ENCODE measurements at regions not wholly inside any gene's neighbourhood (a gene's known extent, or its start where the extent isn't known, plus 50 kb on each side); places are given as distances from the start of the nearest gene placed in this dataset.

- Mint-ChIP-seq H3K27ac (no peak overlapping the region), H3K4me1 (ENCODE audit: low read depth) (no peaks in the 10 kb centered on the region), H3K9me3 (no peaks in the 10 kb centered on the region), H3K27me3 (no peaks in the 10 kb centered on the region), H3K36me3 (ENCODE audit: low read depth) (no peaks in the 10 kb centered on the region), H3K4me3 (no peak overlapping the region)
- H3K27me3 ChIP-seq (ENCODE audit: control insufficient read depth in 1 of 2, insufficient read depth in 2 of 2, low read length in 2 of 2), result no peaks in the 10 kb centered on the region
- ATAC-seq (ENCODE audit: poor library complexity) (no peak), DNase-seq (no peak)
- no peaks in the 10 kb centered on the region for H3K4me1 ChIP-seq (ENCODE audit: insufficient read depth, low read length)
- CTCF ChIA-PET, result no interaction called here
- intact Hi-C loops (cut with DNase I, micrococcal nuclease), result no loop called here
- no peak overlapping the region for H3K27ac ChIP-seq (ENCODE audit: low read depth in 1 of 2, low read length in 2 of 2)
- H3K4me3 ChIP-seq (ENCODE audit: low read length), result no peak overlapping the region
- POLR2A ChIA-PET, result no interaction called here
- no peak for TF ChIP-seq CTCF (IDR thresholded peaks at IDR 0.05)
- no peaks in the 10 kb centered on the region for H3K9me3 ChIP-seq (ENCODE audit: control insufficient read depth in 1 of 2, insufficient read depth in 1 of 2, low read length in 2 of 2)
- no peaks in the 10 kb centered on the region for H3K36me3 ChIP-seq (ENCODE audit: insufficient read depth, low read length)
Observed at GRCh38 chr16:48454051-48454450, 68.8 kb upstream of the SIAH1 start.

- CTCF ChIA-PET, result no interaction called here
- POLR2A ChIA-PET, result no interaction called here
- intact Hi-C loops (cut with DNase I, micrococcal nuclease), result no loop called here
- Histone ChIP-seq H3K36me3 (ENCODE audit: insufficient read depth, low read length) (no peaks in the 10 kb centered on the region), H3K9me3 (ENCODE audit: control insufficient read depth in 1 of 2, insufficient read depth in 1 of 2, low read length in 2 of 2) (no peaks in the 10 kb centered on the region), H3K4me1 (ENCODE audit: insufficient read depth, low read length) (no peaks in the 10 kb centered on the region), H3K27me3 (ENCODE audit: control insufficient read depth in 1 of 2, insufficient read depth in 2 of 2, low read length in 2 of 2) (no peaks in the 10 kb centered on the region), H3K4me3 (ENCODE audit: low read length) (no peak overlapping the region), H3K27ac (ENCODE audit: low read depth in 1 of 2, low read length in 2 of 2) (no peak overlapping the region)
- Mint-ChIP-seq H3K27me3 (no peaks in the 10 kb centered on the region), H3K9me3 (no peaks in the 10 kb centered on the region), H3K36me3 (ENCODE audit: low read depth) (no peaks in the 10 kb centered on the region), H3K4me1 (ENCODE audit: low read depth) (no peaks in the 10 kb centered on the region), H3K4me3 (no peak overlapping the region), H3K27ac (no peak overlapping the region)
- ATAC-seq (ENCODE audit: poor library complexity) (no peak), DNase-seq (no peak)
- TF ChIP-seq CTCF (IDR thresholded peaks at IDR 0.05), result no peak
Observed at GRCh38 chr16:48452991-48453760, 68.0 kb upstream of the SIAH1 start.

GRCh38 chr16:48451323-48451722 is 66.1 kb upstream of the SIAH1 start:
- no peaks in the 10 kb centered on the region for H3K9me3 ChIP-seq (ENCODE audit: control insufficient read depth in 1 of 2, insufficient read depth in 1 of 2, low read length in 2 of 2)
- H3K27me3 Mint-ChIP-seq, result no peaks in the 10 kb centered on the region
- intact Hi-C loops (cut with DNase I, micrococcal nuclease), result no loop called here
- ChIA-PET POLR2A (no interaction called here), CTCF (no interaction called here)
- no peak overlapping the region for H3K4me3 Mint-ChIP-seq
- no peaks in the 10 kb centered on the region for H3K27me3 ChIP-seq (ENCODE audit: control insufficient read depth in 1 of 2, insufficient read depth in 2 of 2, low read length in 2 of 2)
- no peak overlapping the region for H3K27ac Mint-ChIP-seq
- DNase-seq, result no peak
- H3K4me3 ChIP-seq (ENCODE audit: low read length), result no peak overlapping the region
- ATAC-seq (ENCODE audit: poor library complexity), result no peak
- no peaks in the 10 kb centered on the region for H3K36me3 Mint-ChIP-seq (ENCODE audit: low read depth)
- no peak overlapping the region for H3K27ac ChIP-seq (ENCODE audit: low read depth in 1 of 2, low read length in 2 of 2)
- no peaks in the 10 kb centered on the region for H3K9me3 Mint-ChIP-seq
- H3K4me1 Mint-ChIP-seq (ENCODE audit: low read depth), result no peaks in the 10 kb centered on the region
- H3K4me1 ChIP-seq (ENCODE audit: insufficient read depth, low read length), result no peaks in the 10 kb centered on the region
- TF ChIP-seq CTCF (IDR thresholded peaks at IDR 0.05), result no peak
- no peaks in the 10 kb centered on the region for H3K36me3 ChIP-seq (ENCODE audit: insufficient read depth, low read length)
